OCI-LY3 (cell line): ENCODE measurements at regions not wholly inside any gene's neighbourhood (a gene's known extent, or its start where the extent isn't known, plus 50 kb on each side); places are given as distances from the start of the nearest gene placed in this dataset.

Experiments
- CTCF ChIP-seq: fragments of 200-600, 300-600 bp; sonication (generic); IDR thresholded peaks from 2 replicates; pipeline ENCODE4 v1.5.1; 2014; ENCODE audit warnings: antibody characterized with exemption, low read length, low read depth
- EZH2phosphoT487 ChIP-seq: fragments of 200-600 bp; shearing (Covaris generic); IDR thresholded peaks from 2 replicates; pipeline ENCODE4 v1.6.1; 2018; ENCODE audit warnings: antibody characterized with exemption, mixed run types, low read depth

DNA sequence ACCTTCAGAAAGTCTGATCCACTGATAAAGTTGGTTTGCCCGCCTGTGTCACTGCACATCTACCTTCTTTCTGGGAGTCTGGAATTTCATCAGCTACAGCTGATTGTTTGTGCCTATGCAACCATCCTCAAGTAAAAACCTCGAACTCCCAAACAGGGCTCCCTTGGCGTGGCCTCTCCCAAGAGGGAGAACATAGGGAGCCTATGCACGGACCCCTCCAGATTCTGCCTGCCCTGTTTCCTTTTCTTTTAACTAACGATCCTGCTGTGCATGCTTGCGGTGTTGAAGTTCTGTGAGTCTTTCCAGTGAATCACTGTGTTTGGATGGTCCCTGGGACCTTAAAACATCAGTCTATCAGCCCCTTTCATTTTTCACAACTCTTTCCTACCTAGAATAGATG lies 226.9 kb upstream of the SEMA3D start:
- TF ChIP-seq CTCF (no peak), EZH2phosphoT487 (no peak)
